GM13977 (cell line): ENCODE measurements at regions not wholly inside any gene's neighbourhood (a gene's known extent, or its start where the extent isn't known, plus 50 kb on each side); places are given as distances from the start of the nearest gene placed in this dataset.

Experiments used
- DNase-seq: peaks from one replicate; pipeline ENCODE4 v3.0.0; 2012; ENCODE audit warnings: low spot score
- CTCF ChIP-seq: IDR thresholded peaks from 2 replicates; pipeline ENCODE4 v1.5.1; 2012; ENCODE audit warnings: mild to moderate bottlenecking, control low read depth; ENCODE audit not compliant: insufficient read depth; ENCODE audit errors: extremely low read depth, missing control alignments
- in situ Hi-C: fragments of 300-500 bp; cut with MboI; formaldehyde crosslinking; loops from one replicate; pipeline ENCODE4 v1.12.0; 2022; ENCODE audit warnings: low sequenced_read_pairs, low pct_unique_long_range_greater_than_20kb, mixed read lengths, inconsistent platforms; ENCODE audit not compliant: unreplicated experiment

GRCh38 chr18:30034818-30035217, 1007.7 kb downstream of the DSC3 start:
- DNase-seq = no peak
- in situ Hi-C loops = no loop called here
- TF ChIP-seq CTCF = no peak

- TF ChIP-seq CTCF = no peak
- DNase-seq = no peak
- in situ Hi-C loops = no loop called here
Observed at GRCh38 chr18:30016179-30016578, 1026.4 kb downstream of the DSC3 start.

- no peak for DNase-seq
- TF ChIP-seq CTCF = no peak
- in situ Hi-C loops = no loop called here
Observed at GRCh38 chr18:30004965-30005364, 1037.6 kb downstream of the DSC3 start.

GRCh38 chr18:29982218-29982617, 1060.3 kb downstream of the DSC3 start:
- TF ChIP-seq CTCF = no peak
- no peak for DNase-seq
- in situ Hi-C loops = no loop called here

- TF ChIP-seq CTCF = no peak
- DNase-seq = no peak
- in situ Hi-C loops = no loop called here
Observed at GRCh38 chr18:29979881-29980280, 1062.7 kb downstream of the DSC3 start.

- no peak for TF ChIP-seq CTCF
- in situ Hi-C loops = no loop called here
- DNase-seq = no peak
Observed at GRCh38 chr18:29969876-29970275, 1072.7 kb downstream of the DSC3 start.

GRCh38 chr18:29962579-29962978, 1080.0 kb downstream of the DSC3 start:
- no peak for TF ChIP-seq CTCF
- in situ Hi-C loops = no loop called here
- DNase-seq = no peak
